MV-4-11 (cell line): ENCODE measurements at regions not wholly inside any gene's neighbourhood (a gene's known extent, or its start where the extent isn't known, plus 50 kb on each side); places are given as distances from the start of the nearest gene placed in this dataset.
"Not testable (repeated sequence)": the region's sequence is repeated elsewhere in the genome, so short reads cannot be mapped to it uniquely, and the experiment has no call there.

Experiments
- DNase-seq: peaks from one replicate; lab custom pipeline; 2025; lab: John Stamatoyannopoulos, UW

GRCh38 chr14:105752420-105752819 is 226.0 kb downstream of the TMEM121 start:
- not testable (repeated sequence) for DNase-seq

GRCh38 chr14:105760691-105761344 is 234.4 kb downstream of the TMEM121 start:
- no peak for DNase-seq

- DNase-seq: not testable (repeated sequence)
Observed at GRCh38 chr14:105761345-105761740, 235.0 kb downstream of the TMEM121 start.

GRCh38 chr14:105761842-105762241 is 235.5 kb downstream of the TMEM121 start:
- DNase-seq: no peak

GRCh38 chr14:105762262-105762661 is 235.9 kb downstream of the TMEM121 start:
- DNase-seq: not testable (repeated sequence)

GRCh38 chr14:105764254-105764901 is 238.0 kb downstream of the TMEM121 start:
- DNase-seq: not testable (repeated sequence)

GRCh38 chr14:105765072-105765825 is 238.9 kb downstream of the TMEM121 start:
- not testable (repeated sequence) for DNase-seq

GRCh38 chr14:105765893-105766614 is 239.7 kb downstream of the TMEM121 start:
- no peak for DNase-seq

- no peak for DNase-seq
Observed at GRCh38 chr14:105767315-105767714, 240.9 kb downstream of the TMEM121 start.

- not testable (repeated sequence) for DNase-seq
Observed at GRCh38 chr14:105768039-105768438, 241.7 kb downstream of the TMEM121 start.

- not testable (repeated sequence) for DNase-seq
Observed at GRCh38 chr14:105769061-105769730, 242.8 kb downstream of the TMEM121 start.

- DNase-seq: not testable (repeated sequence)
Observed at GRCh38 chr14:105770619-105771216, 244.3 kb downstream of the TMEM121 start.

GRCh38 chr14:105771261-105772226 is 245.2 kb downstream of the TMEM121 start:
- not testable (repeated sequence) for DNase-seq

- not testable (repeated sequence) for DNase-seq
Observed at GRCh38 chr14:105772710-105773250, 246.4 kb downstream of the TMEM121 start.

GRCh38 chr14:105773584-105773983 is 247.2 kb downstream of the TMEM121 start:
- no peak for DNase-seq

- no peak for DNase-seq
Observed at GRCh38 chr14:105774001-105774400, 247.6 kb downstream of the TMEM121 start.

- DNase-seq: not testable (repeated sequence)
Observed at GRCh38 chr14:105774585-105775348, 248.4 kb downstream of the TMEM121 start.

- not testable (repeated sequence) for DNase-seq
Observed at GRCh38 chr14:105775349-105775923, 249.1 kb downstream of the TMEM121 start.
